Neutrophil (primary cell): ENCODE measurements at regions not wholly inside any gene's neighbourhood (a gene's known extent, or its start where the extent isn't known, plus 50 kb on each side); places are given as distances from the start of the nearest gene placed in this dataset.

ENCODE experiments used
- H3K27ac ChIP-seq: fragments of 200-600 bp; sonication (generic); 2 replicates; pipeline ENCODE4 v1.5.1; 2016; ENCODE audit warnings: mild to moderate bottlenecking, moderate library complexity
- H3K27me3 ChIP-seq: fragments of 200-600 bp; sonication (generic); 2 replicates; pipeline ENCODE4 v1.6.0; 2016; ENCODE audit warnings: mild to moderate bottlenecking
- H3K36me3 ChIP-seq: fragments of 200-600 bp; sonication (generic); 2 replicates; pipeline ENCODE4 v1.5.1; 2017
- H3K4me1 ChIP-seq, 2 experiments: fragments of 200-600 bp in 1 of 2; sonication (generic) in 1 of 2; 1 replicate in 1 of 2; 2 replicates in 1 of 2; pipeline versions ENCODE4 v1.5.1 to v1.6.1; 2013 to 2016; ENCODE audit warnings: low read depth in 1 of 2, low read length in 1 of 2, mild to moderate bottlenecking in 1 of 2, moderate library complexity in 1 of 2; ENCODE audit not compliant: control insufficient read depth in 1 of 2, insufficient read depth in 1 of 2
- H3K4me3 ChIP-seq, 2 experiments: fragments of 200-600 bp in 1 of 2; sonication (generic) in 1 of 2; 1 replicate in 1 of 2; 2 replicates in 1 of 2; pipeline ENCODE4 v1.5.1; 2013 to 2016; ENCODE audit warnings: low read depth in 1 of 2, low read length in 1 of 2, mild to moderate bottlenecking in 1 of 2, moderate library complexity in 1 of 2
- H3K9me3 ChIP-seq: fragments of 200-600 bp; sonication (generic); 2 replicates; pipeline ENCODE4 v1.5.1; 2016
- TF ChIP-seq, protein P1 (sequence below): fragments of 200-600 bp; sonication (generic); IDR thresholded peaks from 2 replicates; pipeline ENCODE4 v1.5.1; 2016; ENCODE audit warnings: antibody characterized with exemption

DNA sequence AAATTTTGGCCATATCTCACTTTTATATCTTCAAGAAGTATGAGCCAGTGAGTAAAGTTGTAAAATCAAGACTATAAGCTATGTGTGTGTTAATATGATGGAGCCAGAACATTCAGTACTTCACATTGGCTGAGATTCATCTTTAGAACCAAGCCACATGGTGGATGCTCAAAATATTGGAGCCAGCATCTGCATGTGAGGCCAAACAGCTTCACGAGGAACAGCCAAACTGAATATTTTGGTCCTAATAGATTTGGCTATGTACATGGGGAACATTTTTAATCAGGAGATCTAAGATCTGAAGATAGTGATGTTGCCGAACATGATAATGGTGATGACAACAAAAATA, 1089.8 kb downstream of the TUSC7 start:
- Histone ChIP-seq H3K4me1 (no peaks in the 10 kb centered on the region), H3K27ac (no peak overlapping the region), H3K9me3 (no peaks in the 10 kb centered on the region), H3K36me3 (no peaks in the 10 kb centered on the region), H3K4me3 (no peak overlapping the region), H3K27me3 (no peaks in the 10 kb centered on the region)
- TF ChIP-seq, protein P1, sequence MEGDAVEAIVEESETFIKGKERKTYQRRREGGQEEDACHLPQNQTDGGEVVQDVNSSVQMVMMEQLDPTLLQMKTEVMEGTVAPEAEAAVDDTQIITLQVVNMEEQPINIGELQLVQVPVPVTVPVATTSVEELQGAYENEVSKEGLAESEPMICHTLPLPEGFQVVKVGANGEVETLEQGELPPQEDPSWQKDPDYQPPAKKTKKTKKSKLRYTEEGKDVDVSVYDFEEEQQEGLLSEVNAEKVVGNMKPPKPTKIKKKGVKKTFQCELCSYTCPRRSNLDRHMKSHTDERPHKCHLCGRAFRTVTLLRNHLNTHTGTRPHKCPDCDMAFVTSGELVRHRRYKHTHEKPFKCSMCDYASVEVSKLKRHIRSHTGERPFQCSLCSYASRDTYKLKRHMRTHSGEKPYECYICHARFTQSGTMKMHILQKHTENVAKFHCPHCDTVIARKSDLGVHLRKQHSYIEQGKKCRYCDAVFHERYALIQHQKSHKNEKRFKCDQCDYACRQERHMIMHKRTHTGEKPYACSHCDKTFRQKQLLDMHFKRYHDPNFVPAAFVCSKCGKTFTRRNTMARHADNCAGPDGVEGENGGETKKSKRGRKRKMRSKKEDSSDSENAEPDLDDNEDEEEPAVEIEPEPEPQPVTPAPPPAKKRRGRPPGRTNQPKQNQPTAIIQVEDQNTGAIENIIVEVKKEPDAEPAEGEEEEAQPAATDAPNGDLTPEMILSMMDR, result no peak

DNA sequence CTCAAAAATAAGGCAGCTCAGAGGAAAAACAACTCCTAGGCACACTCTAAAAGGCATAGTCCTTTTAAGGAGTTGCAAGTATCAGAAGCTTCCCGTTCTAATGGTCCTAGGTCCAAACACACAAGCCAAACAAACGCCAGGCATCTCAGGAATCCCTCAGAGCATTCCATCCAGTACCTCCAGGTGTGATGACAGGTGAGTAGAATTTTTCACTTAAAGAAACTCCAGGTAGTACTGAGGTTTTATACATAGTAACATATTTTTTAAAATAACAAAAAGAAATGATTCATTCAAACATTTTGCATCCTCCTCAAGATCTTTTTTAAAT, 1092.3 kb downstream of the TUSC7 start:
- no peak overlapping the region for H3K4me3 ChIP-seq
- no peaks in the 10 kb centered on the region for H3K27me3 ChIP-seq
- no peak overlapping the region for H3K27ac ChIP-seq
- H3K9me3 ChIP-seq, result no peaks in the 10 kb centered on the region
- TF ChIP-seq, protein P1, result no peak
- no peaks in the 10 kb centered on the region for H3K4me1 ChIP-seq
- no peaks in the 10 kb centered on the region for H3K36me3 ChIP-seq

DNA sequence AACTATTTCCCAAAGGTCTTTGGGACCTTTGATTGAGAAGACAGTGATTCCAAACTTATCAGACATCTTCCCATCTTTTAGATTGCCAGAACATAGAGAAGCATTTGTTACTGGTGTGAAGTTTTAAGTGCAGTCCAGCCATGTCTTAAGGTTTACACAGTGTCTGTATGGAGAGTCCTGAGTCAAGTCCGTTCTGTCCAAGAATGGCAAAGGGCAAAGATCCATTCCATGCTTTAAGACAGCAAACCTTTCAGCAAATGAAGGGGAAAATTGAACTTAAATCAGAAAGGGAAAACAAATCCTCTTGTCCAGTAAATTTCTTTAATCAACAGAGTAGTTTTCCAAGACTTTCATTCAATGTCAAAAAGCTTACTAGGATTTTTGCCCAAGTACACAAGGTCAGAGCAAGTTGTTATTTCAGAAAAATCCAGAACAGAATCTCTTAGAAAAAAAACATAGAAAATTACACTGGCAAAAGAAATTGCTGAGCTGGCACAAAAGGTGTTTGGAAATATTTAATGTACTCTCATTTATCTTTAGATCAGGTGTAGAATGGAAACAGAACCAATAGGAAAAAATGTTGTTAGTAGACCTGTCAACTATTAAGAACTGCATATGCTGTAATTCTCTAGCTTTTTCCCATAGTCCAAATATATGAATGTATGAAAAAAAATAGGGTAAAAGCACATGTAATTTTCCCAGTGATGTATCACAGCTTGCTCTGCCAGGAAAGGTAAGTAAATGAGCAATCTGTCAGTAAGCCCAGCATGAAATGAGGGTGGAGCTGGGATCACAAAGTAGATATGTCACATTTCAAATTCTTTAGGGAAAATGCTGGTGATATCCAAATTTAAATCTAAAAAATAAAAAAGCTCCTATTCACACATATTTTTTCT, 1099.9 kb downstream of the TUSC7 start:
- H3K27ac ChIP-seq, result no peak overlapping the region
- TF ChIP-seq, protein P1, result no peak
- H3K4me1 ChIP-seq, result no peaks in the 10 kb centered on the region
- H3K27me3 ChIP-seq, result no peaks in the 10 kb centered on the region
- H3K4me3 ChIP-seq, result no peak overlapping the region
- H3K9me3 ChIP-seq, result no peaks in the 10 kb centered on the region
- H3K36me3 ChIP-seq, result no peaks in the 10 kb centered on the region

DNA sequence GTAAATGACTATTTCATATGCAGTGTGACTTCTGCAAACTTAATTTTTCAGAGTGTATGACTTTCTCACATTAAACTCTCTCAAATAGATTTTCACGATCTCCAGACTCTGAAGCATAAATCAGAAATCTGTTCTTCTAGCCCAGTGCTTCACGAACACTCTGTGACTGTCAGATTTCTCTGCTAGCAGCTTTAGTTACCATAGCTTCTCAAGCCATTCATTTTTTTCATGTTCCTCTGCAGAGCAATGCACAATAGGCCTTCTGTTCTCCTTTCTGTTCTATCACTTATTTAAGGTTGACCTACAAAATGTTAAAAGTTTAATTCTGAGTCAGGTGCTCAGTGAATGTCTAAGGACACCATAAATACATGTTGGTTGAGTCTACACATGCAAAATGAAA, 1102.2 kb downstream of the TUSC7 start:
- Histone ChIP-seq H3K9me3 (no peaks in the 10 kb centered on the region), H3K4me3 (no peak overlapping the region), H3K27me3 (no peaks in the 10 kb centered on the region), H3K4me1 (no peaks in the 10 kb centered on the region), H3K27ac (no peak overlapping the region), H3K36me3 (no peaks in the 10 kb centered on the region)
- TF ChIP-seq, protein P1, result no peak

DNA sequence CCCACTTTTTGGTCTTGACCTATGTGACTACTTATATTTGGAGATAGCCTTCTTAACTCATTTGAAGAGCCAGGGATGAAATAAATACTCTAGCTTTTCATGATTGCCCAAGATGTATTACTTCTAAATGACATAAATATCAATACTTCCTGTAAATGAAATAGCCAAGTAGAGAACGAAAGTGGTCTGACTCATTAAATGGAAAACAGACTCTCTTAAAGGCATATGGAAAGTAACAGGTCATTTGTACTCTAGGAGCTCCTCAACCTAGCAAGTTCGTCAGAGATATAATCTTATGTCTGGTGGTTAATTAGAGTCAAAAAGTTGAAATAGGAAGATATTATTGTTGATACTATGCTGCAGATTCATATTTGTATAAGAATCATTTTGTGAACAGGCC, 1105.4 kb downstream of the TUSC7 start:
- Histone ChIP-seq H3K27me3 (no peaks in the 10 kb centered on the region), H3K36me3 (no peaks in the 10 kb centered on the region), H3K4me1 (no peaks in the 10 kb centered on the region), H3K4me3 (no peak overlapping the region), H3K27ac (no peak overlapping the region), H3K9me3 (no peaks in the 10 kb centered on the region)
- TF ChIP-seq, protein P1, result no peak
